ENCODE measurements at regions not wholly inside any gene's neighbourhood (a gene's known extent, or its start where the extent isn't known, plus 50 kb on each side); places are given as distances from the start of the nearest gene placed in this dataset.

GRCh38 chr3:43187836-43188479, 82.1 kb upstream of the POMGNT2 start:
- TF ChIP-seq, protein P1, sequence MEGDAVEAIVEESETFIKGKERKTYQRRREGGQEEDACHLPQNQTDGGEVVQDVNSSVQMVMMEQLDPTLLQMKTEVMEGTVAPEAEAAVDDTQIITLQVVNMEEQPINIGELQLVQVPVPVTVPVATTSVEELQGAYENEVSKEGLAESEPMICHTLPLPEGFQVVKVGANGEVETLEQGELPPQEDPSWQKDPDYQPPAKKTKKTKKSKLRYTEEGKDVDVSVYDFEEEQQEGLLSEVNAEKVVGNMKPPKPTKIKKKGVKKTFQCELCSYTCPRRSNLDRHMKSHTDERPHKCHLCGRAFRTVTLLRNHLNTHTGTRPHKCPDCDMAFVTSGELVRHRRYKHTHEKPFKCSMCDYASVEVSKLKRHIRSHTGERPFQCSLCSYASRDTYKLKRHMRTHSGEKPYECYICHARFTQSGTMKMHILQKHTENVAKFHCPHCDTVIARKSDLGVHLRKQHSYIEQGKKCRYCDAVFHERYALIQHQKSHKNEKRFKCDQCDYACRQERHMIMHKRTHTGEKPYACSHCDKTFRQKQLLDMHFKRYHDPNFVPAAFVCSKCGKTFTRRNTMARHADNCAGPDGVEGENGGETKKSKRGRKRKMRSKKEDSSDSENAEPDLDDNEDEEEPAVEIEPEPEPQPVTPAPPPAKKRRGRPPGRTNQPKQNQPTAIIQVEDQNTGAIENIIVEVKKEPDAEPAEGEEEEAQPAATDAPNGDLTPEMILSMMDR (IDR thresholded peaks at IDR 0.05), result no peak
- no peak for TF ChIP-seq POLR2A (IDR thresholded peaks at IDR 0.05)

All from breast epithelium (tissue), 3 donors.